Right lobe of liver (tissue), 6 donors: ENCODE measurements at regions not wholly inside any gene's neighbourhood (a gene's known extent, or its start where the extent isn't known, plus 50 kb on each side); places are given as distances from the start of the nearest gene placed in this dataset.

Source experiments
- ATAC-seq, 4 donors: fragments of 200-7000 bp; cut with Tn5 transposase; one replicate each; pipeline ENCODE4 v1.9.1; 2020; ENCODE audit warnings: mild to moderate bottlenecking in 4 of 4, moderate library complexity in 4 of 4
- DNase-seq, 3 donors: peaks; one replicate each; pipeline ENCODE4 v3.0.0-alpha.2; 2020
- H3K27ac ChIP-seq, 3 donors: fragments of 200-600 bp; one replicate each; pipeline ENCODE4 v1.8.0; 2022
- H3K27me3 ChIP-seq, 2 donors: fragments of 200-600 bp; one replicate each; pipeline ENCODE4 v1.8.0; 2022
- H3K36me3 ChIP-seq, 4 donors: fragments of 200-600 bp; sonication (generic) in 1 of 4; one replicate each; pipeline versions ENCODE4 v1.5.1 to v1.8.0; 2017 to 2022; ENCODE audit warnings: control low read depth in 1 of 4
- H3K4me1 ChIP-seq, 4 donors: fragments of 200-600 bp; sonication (generic) in 1 of 4; one replicate each; pipeline versions ENCODE4 v1.5.1 to v1.8.0; 2017 to 2022; ENCODE audit warnings: control low read depth in 1 of 4
- H3K4me3 ChIP-seq, 3 donors: fragments of 200-600 bp; one replicate each; pipeline ENCODE4 v1.8.0; 2022
- H3K9me3 ChIP-seq, 4 donors: fragments of 200-600 bp; sonication (generic) in 1 of 4; one replicate each; pipeline versions ENCODE4 v1.5.1 to v1.8.0; 2017 to 2022; ENCODE audit warnings: control low read depth in 1 of 4
- CTCF ChIP-seq, 4 donors: fragments of 200-600 bp in 3 of 4; fragments of 450-650 bp in 1 of 4; IDR thresholded peaks; one replicate each; pipeline versions ENCODE4 v1.5.1 to v1.8.0; 2016 to 2022; ENCODE audit warnings: antibody characterized with exemption in 4 of 4, mild to moderate bottlenecking in 2 of 4
- POLR2A ChIP-seq: fragments of 450-650 bp; IDR thresholded peaks from one replicate; pipeline ENCODE4 v1.6.1; 2017; ENCODE audit warnings: antibody characterized with exemption, mild to moderate bottlenecking
- WGBS: methylation state at CpG from one replicate; pipeline ENCODE4 v1.1.6; 2018; ENCODE audit warnings: low coverage, low lambda C conversion rate; ENCODE audit not compliant: insufficient coverage; ENCODE audit errors: missing lambda C conversion rate; 5-methylcytosine and 5-hydroxymethylcytosine counted together
- intact Hi-C, 2 donors: fragments of 100-400 bp; cut with DNase I; formaldehyde crosslinking; loops; one replicate each; pipeline versions ENCODE4 v1.11.2 to v1.14.1; 2022
- donor health status: DM: no; HTN: yes; CAD: no.
- donor health status: DM: no; HTN: no; CAD: no.
- donor health status: DM: no; HTN: no; CAD: no.
- donor health status: DM: no; HTN: yes; CAD: no.
- donor health status: DM: no; HTN: yes; CAD: no.

GRCh38 chr3:27571345-27571744, 87.2 kb upstream of the SLC4A7 start:
- no peak for TF ChIP-seq CTCF (IDR thresholded peaks at IDR 0.05)
- TF ChIP-seq POLR2A = no peak
- no peak for DNase-seq
- Histone ChIP-seq H3K9me3 (no peaks in the 10 kb centered on the region), H3K36me3 (no peaks in the 10 kb centered on the region), H3K4me3 (no peak overlapping the region), H3K4me1 (no peaks in the 10 kb centered on the region), H3K27ac (no peak overlapping the region), H3K27me3 (no peaks in the 10 kb centered on the region)
- ATAC-seq = no peak
- 58% methylated on average over 2 of the region's 2 CpGs for WGBS
- intact Hi-C loops = no loop called here

GRCh38 chr3:27570421-27571106, 86.4 kb upstream of the SLC4A7 start:
- H3K4me1 ChIP-seq = no peaks in the 10 kb centered on the region
- H3K27me3 ChIP-seq = no peaks in the 10 kb centered on the region
- no peak for DNase-seq
- intact Hi-C loops = no loop called here
- WGBS = 58% methylated on average over 3 of the region's 4 CpGs
- TF ChIP-seq CTCF (IDR thresholded peaks at IDR 0.05) = no peak
- TF ChIP-seq POLR2A = no peak
- H3K9me3 ChIP-seq = no peaks in the 10 kb centered on the region
- H3K4me3 ChIP-seq = no peak overlapping the region
- H3K27ac ChIP-seq = no peak overlapping the region
- ATAC-seq = no peak
- no peaks in the 10 kb centered on the region for H3K36me3 ChIP-seq

GRCh38 chr3:27568393-27568792, 84.2 kb upstream of the SLC4A7 start:
- H3K4me1 ChIP-seq = no peaks in the 10 kb centered on the region
- intact Hi-C loops = no loop called here
- no peak overlapping the region for H3K27ac ChIP-seq
- WGBS = 61% methylated on average over 2 of the region's 5 CpGs
- ATAC-seq (peak in 2 of 4 donors; percentile 35 to 37), DNase-seq (peak in 1 of 3 donors; percentile 32)
- H3K27me3 ChIP-seq = no peaks in the 10 kb centered on the region
- H3K4me3 ChIP-seq = no peak overlapping the region
- no peaks in the 10 kb centered on the region for H3K36me3 ChIP-seq
- TF ChIP-seq POLR2A = no peak
- TF ChIP-seq CTCF (IDR thresholded peaks at IDR 0.05) = no peak
- no peaks in the 10 kb centered on the region for H3K9me3 ChIP-seq

- H3K27me3 ChIP-seq = no peaks in the 10 kb centered on the region
- intact Hi-C loops = no loop called here
- H3K4me1 ChIP-seq = no peaks in the 10 kb centered on the region
- no peaks in the 10 kb centered on the region for H3K9me3 ChIP-seq
- no peak overlapping the region for H3K27ac ChIP-seq
- WGBS = 71% methylated on average over 1 of the region's 1 CpG
- no peak overlapping the region for H3K4me3 ChIP-seq
- ATAC-seq (no peak), DNase-seq (no peak)
- TF ChIP-seq POLR2A (no peak), CTCF (IDR thresholded peaks at IDR 0.05) (no peak)
- no peaks in the 10 kb centered on the region for H3K36me3 ChIP-seq
These were observed 83.1 kb upstream of the SLC4A7 start for GRCh38 chr3:27567251-27567650.
